Loucy (cell line): ENCODE measurements at regions not wholly inside any gene's neighbourhood (a gene's known extent, or its start where the extent isn't known, plus 50 kb on each side); places are given as distances from the start of the nearest gene placed in this dataset.

Source experiments
- H2AFZ ChIP-seq: fragments of 200-600 bp; sonication (generic); 2 replicates; pipeline ENCODE4 v1.6.0; 2016; ENCODE audit warnings: antibody characterized with exemption, mild to moderate bottlenecking, low read length, moderate library complexity
- H3F3A ChIP-seq: fragments of 200-600 bp; 2 replicates; pipeline ENCODE4 v1.6.0; 2016; ENCODE audit warnings: antibody characterized with exemption, low read depth, mild to moderate bottlenecking
- H3K27me3 ChIP-seq: fragments of 200-600 bp; sonication (generic); 2 replicates; pipeline ENCODE4 v1.6.1; 2014; ENCODE audit warnings: low read length, mild to moderate bottlenecking; ENCODE audit not compliant: insufficient read depth, poor library complexity, severe bottlenecking
- H3K36me3 ChIP-seq: fragments of 200-600 bp; sonication (generic); 2 replicates; pipeline ENCODE4 v1.6.1; 2016; ENCODE audit warnings: low read length; ENCODE audit not compliant: insufficient read depth
- H3K4me1 ChIP-seq: fragments of 200-600 bp; sonication (generic); 2 replicates; pipeline ENCODE4 v1.5.1; 2014; ENCODE audit warnings: low read length, mild to moderate bottlenecking; ENCODE audit not compliant: insufficient read depth, poor library complexity, severe bottlenecking
- H3K4me2 ChIP-seq: fragments of 200-600 bp; sonication (generic); 2 replicates; pipeline ENCODE4 v1.6.0; 2014; ENCODE audit warnings: antibody characterized with exemption, low read length, low read depth, mild to moderate bottlenecking; ENCODE audit not compliant: poor library complexity, severe bottlenecking
- H3K4me3 ChIP-seq: fragments of 200-600 bp; sonication (generic); 2 replicates; pipeline ENCODE4 v1.5.1; 2014; ENCODE audit warnings: low read length, mild to moderate bottlenecking, mixed read lengths; ENCODE audit not compliant: poor library complexity, severe bottlenecking
- H3K79me2 ChIP-seq: fragments of 200-600 bp; sonication (generic); 2 replicates; pipeline ENCODE4 v1.6.1; 2014; ENCODE audit warnings: low read length; ENCODE audit not compliant: insufficient read depth
- H3K9ac ChIP-seq: fragments of 200-600 bp; sonication (generic); 2 replicates; pipeline ENCODE4 v1.6.0; 2014; ENCODE audit warnings: mild to moderate bottlenecking, low read depth, low read length, moderate library complexity; ENCODE audit not compliant: poor library complexity, severe bottlenecking
- H3K9me2 ChIP-seq: fragments of 200-600 bp; sonication (generic); replicated peaks from 2 replicates; pipeline ENCODE4 v1.6.1; 2016; ENCODE audit warnings: low read depth, low read length, mixed read lengths
- H3K9me3 ChIP-seq: fragments of 200-600 bp; sonication (generic); 2 replicates; pipeline ENCODE4 v1.6.1; 2014; ENCODE audit warnings: mild to moderate bottlenecking, antibody characterized with exemption, low read length, low read depth; ENCODE audit not compliant: insufficient read depth
- H4K20me1 ChIP-seq: fragments of 200-600 bp; sonication (generic); 2 replicates; pipeline ENCODE4 v1.6.0; 2014; ENCODE audit warnings: antibody characterized with exemption, low read length, mild to moderate bottlenecking; ENCODE audit not compliant: insufficient read depth, poor library complexity, severe bottlenecking
- EZH2phosphoT487 ChIP-seq: fragments of 200-600 bp; IDR thresholded peaks from 2 replicates; pipeline ENCODE4 v1.6.1; 2018; ENCODE audit warnings: antibody characterized with exemption, mild to moderate bottlenecking, moderate library complexity, borderline replicate concordance
- TF ChIP-seq, protein P1 (sequence below): fragments of 200-600 bp; sonication (generic); conservative IDR thresholded peaks from 2 replicates; pipeline ENCODE4 v1.5.1; 2014; ENCODE audit warnings: mild to moderate bottlenecking, antibody characterized with exemption, low read length

DNA sequence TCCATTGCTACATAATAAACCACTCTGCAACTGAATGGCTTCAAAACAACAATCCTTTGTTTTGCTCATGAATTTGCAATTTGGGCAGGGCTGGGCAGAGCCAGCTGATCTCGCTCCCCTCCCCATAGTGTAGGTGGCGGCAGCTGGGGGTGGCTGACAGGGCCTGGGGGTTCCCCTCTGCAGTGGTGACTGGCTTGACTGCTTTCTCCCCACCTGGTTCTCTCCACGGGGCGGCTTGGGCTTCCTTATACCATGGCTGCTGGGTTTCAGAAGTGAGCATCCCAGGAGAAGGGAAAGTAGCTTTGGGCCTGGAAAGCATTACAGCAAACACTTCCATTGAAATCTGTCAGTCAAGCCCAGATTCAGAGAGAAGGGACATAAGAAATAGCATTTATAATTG, 129.7 kb upstream of the ZBTB40 start:
- Histone ChIP-seq H3K36me3 (no peaks in the 10 kb centered on the region), H2AFZ (no peak overlapping the region), H3K4me1 (no peaks in the 10 kb centered on the region), H3K9me3 (no peaks in the 10 kb centered on the region), H3K4me3 (no peak overlapping the region), H3K27me3 (no peaks in the 10 kb centered on the region), H3K4me2 (no peak overlapping the region), H3K9ac (no peak overlapping the region), H4K20me1 (no peaks in the 10 kb centered on the region), H3K9me2 (no peaks in the 10 kb centered on the region), H3K79me2 (no peaks in the 10 kb centered on the region), H3F3A (no peaks in the 10 kb centered on the region)
- TF ChIP-seq, protein P1, sequence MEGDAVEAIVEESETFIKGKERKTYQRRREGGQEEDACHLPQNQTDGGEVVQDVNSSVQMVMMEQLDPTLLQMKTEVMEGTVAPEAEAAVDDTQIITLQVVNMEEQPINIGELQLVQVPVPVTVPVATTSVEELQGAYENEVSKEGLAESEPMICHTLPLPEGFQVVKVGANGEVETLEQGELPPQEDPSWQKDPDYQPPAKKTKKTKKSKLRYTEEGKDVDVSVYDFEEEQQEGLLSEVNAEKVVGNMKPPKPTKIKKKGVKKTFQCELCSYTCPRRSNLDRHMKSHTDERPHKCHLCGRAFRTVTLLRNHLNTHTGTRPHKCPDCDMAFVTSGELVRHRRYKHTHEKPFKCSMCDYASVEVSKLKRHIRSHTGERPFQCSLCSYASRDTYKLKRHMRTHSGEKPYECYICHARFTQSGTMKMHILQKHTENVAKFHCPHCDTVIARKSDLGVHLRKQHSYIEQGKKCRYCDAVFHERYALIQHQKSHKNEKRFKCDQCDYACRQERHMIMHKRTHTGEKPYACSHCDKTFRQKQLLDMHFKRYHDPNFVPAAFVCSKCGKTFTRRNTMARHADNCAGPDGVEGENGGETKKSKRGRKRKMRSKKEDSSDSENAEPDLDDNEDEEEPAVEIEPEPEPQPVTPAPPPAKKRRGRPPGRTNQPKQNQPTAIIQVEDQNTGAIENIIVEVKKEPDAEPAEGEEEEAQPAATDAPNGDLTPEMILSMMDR, result no peak
- no peak for TF ChIP-seq EZH2phosphoT487

DNA sequence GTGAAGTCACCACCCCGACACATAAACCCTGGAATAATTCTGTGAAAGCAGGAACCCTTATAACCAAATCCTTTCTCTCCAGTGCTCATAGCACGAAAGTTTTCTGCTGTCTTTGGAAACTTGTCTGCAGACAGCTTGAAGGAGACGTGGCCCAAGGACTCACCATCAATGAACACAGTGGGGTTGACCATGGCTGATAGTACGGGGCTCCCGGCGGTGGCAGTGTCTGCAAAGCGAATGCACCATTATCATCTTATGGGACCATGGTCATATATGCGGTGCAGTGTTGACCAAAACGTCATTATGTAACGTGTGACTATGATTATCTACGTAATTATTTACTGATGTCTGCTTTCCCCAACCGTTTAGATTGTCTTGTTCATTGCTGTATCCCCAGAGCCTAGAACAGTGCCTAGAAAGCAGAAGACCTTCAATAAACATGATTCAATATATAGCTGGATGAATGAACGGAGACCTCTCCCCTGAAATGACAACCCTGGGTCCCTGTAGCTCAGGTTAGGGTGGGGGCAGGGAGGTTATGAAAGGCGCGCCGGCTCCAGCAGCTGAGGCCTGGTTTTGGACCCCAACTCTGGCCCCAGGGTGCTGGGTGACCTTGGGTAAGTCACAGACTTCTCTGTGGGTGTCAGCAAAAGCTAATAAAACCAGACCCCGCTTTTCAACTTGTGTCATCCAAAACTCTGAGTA, 128.4 kb upstream of the ZBTB40 start:
- no peaks in the 10 kb centered on the region for H3K9me3 ChIP-seq
- no peak overlapping the region for H2AFZ ChIP-seq
- no peaks in the 10 kb centered on the region for H3K36me3 ChIP-seq
- no peaks in the 10 kb centered on the region for H3K79me2 ChIP-seq
- no peaks in the 10 kb centered on the region for H4K20me1 ChIP-seq
- H3K4me2 ChIP-seq, result no peak overlapping the region
- no peaks in the 10 kb centered on the region for H3K4me1 ChIP-seq
- H3K4me3 ChIP-seq, result no peak overlapping the region
- H3K27me3 ChIP-seq, result no peaks in the 10 kb centered on the region
- H3K9me2 ChIP-seq, result no peaks in the 10 kb centered on the region
- TF ChIP-seq, protein P1, result no peak
- no peak for TF ChIP-seq EZH2phosphoT487
- no peak overlapping the region for H3K9ac ChIP-seq
- no peaks in the 10 kb centered on the region for H3F3A ChIP-seq

DNA sequence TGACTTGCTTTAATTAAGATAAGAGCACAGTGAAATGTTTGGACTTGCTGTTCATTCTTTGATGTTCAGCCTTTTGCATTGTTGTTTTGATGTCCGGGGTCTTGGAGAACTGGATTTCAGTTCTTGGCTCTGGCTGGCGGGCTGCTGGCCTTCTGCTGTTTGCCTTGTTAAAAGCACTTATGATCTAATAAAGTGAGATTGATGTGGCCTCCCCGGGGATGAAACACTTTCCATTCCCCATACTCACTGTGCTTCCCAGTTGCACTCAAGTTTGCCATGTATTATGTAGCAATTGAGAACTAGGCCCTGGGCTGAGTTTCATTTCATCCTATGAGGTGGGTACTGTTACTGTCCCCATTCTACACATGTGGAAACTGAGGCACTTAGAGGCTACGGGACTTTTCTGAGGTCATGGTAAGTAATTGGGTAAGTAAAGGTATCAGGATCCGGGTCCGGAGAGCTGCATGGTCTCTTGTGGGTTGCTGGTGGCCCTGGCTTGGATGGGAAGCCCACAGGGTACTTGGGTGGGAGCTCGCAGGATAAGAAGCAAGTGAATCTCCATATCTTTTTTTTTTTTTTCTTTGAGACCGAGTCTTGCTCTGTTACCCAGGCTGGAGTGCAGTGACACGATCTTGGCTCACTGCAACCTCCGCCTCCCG, 127.7 kb upstream of the ZBTB40 start:
- Histone ChIP-seq H3K27me3 (no peaks in the 10 kb centered on the region), H4K20me1 (no peaks in the 10 kb centered on the region), H3K9me2 (no peaks in the 10 kb centered on the region), H3K36me3 (no peaks in the 10 kb centered on the region), H2AFZ (no peak overlapping the region), H3K9me3 (no peaks in the 10 kb centered on the region), H3K4me1 (no peaks in the 10 kb centered on the region), H3K4me2 (no peak overlapping the region), H3F3A (no peaks in the 10 kb centered on the region), H3K9ac (no peak overlapping the region), H3K79me2 (no peaks in the 10 kb centered on the region), H3K4me3 (no peak overlapping the region)
- TF ChIP-seq EZH2phosphoT487, result no peak
- TF ChIP-seq, protein P1, result no peak
